HG03442 (cell line): ENCODE measurements at regions not wholly inside any gene's neighbourhood (a gene's known extent, or its start where the extent isn't known, plus 50 kb on each side); places are given as distances from the start of the nearest gene placed in this dataset.

Experiments used
- ATAC-seq: cut with Tn5 transposase; IDR thresholded peaks from one replicate; pipeline ENCODE4 v1.9.1; 2021; ENCODE audit warnings: mild to moderate bottlenecking, moderate library complexity; ENCODE audit not compliant: unreplicated experiment

GRCh38 chr6:168837254-168838036, 396.5 kb downstream of the SMOC2 start:
- no peak for ATAC-seq

GRCh38 chr6:168835991-168836390, 395.0 kb downstream of the SMOC2 start:
- no peak for ATAC-seq

- ATAC-seq, result no peak
Observed at GRCh38 chr6:168834801-168835200, 393.8 kb downstream of the SMOC2 start.

- ATAC-seq, result no peak
Observed at GRCh38 chr6:168834042-168834587, 393.1 kb downstream of the SMOC2 start.

- ATAC-seq, result no peak
Observed at GRCh38 chr6:168828800-168829199, 387.8 kb downstream of the SMOC2 start.

GRCh38 chr6:168828035-168828434, 387.1 kb downstream of the SMOC2 start:
- ATAC-seq, result no peak

GRCh38 chr6:168827586-168827871, 386.5 kb downstream of the SMOC2 start:
- ATAC-seq, result no peak

- no peak for ATAC-seq
Observed at GRCh38 chr6:168826726-168827585, 386.0 kb downstream of the SMOC2 start.

GRCh38 chr6:168826078-168826390, 385.1 kb downstream of the SMOC2 start:
- no peak for ATAC-seq

GRCh38 chr6:168825226-168826077, 384.5 kb downstream of the SMOC2 start:
- no peak for ATAC-seq

- ATAC-seq, result no peak
Observed at GRCh38 chr6:168823397-168824212, 382.6 kb downstream of the SMOC2 start.

- no peak for ATAC-seq
Observed at GRCh38 chr6:168822376-168822775, 381.4 kb downstream of the SMOC2 start.

- no peak for ATAC-seq
Observed at GRCh38 chr6:168819546-168819945, 378.6 kb downstream of the SMOC2 start.

- ATAC-seq, result no peak
Observed at GRCh38 chr6:168817558-168818159, 376.7 kb downstream of the SMOC2 start.

- no peak for ATAC-seq
Observed at GRCh38 chr6:168815229-168815628, 374.2 kb downstream of the SMOC2 start.

- no peak for ATAC-seq
Observed at GRCh38 chr6:168808232-168808631, 367.2 kb downstream of the SMOC2 start.

GRCh38 chr6:168804331-168804730, 363.3 kb downstream of the SMOC2 start:
- no peak for ATAC-seq

GRCh38 chr6:168803874-168804273, 362.9 kb downstream of the SMOC2 start:
- ATAC-seq, result no peak

- no peak for ATAC-seq
Observed at GRCh38 chr6:168799067-168799466, 358.1 kb downstream of the SMOC2 start.

GRCh38 chr6:168796106-168796505, 355.1 kb downstream of the SMOC2 start:
- ATAC-seq, result no peak
